ENCODE measurements at regions not wholly inside any gene's neighbourhood (a gene's known extent, or its start where the extent isn't known, plus 50 kb on each side); places are given as distances from the start of the nearest gene placed in this dataset. TPM values are rescaled to one million over a fixed set of nuclear protein-coding genes. Genes with fewer than 3 reads are reported as not detected.

DNA sequence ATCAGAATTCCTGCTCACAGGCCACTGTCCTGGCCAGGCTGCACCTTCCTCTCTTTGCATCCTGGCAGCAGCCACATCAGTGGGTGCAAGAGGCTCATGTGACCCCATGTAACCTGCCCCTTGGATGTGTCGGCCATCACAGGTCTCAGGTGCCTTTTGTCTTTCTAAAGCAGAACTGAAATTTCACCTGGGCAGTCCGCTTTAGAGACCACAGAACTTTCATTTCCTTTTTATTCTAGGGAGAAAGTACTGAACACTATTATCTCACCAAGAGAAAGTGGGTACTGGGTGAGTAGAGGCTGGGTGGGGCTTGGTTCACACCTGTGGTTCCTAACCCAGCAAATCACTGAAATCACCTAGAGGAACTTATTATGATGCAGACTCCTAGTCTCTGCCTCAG, 51.7 kb upstream of the NUP160 start:
- WGBS, 2 donors = 75 to 84% methylated on average over 2 of the region's 2 CpGs
- Histone ChIP-seq H3K27ac (no peak overlapping the region), H3K36me3 (no peaks in the 10 kb centered on the region), H3K27me3 (no peaks in the 10 kb centered on the region), H3K9me3 (no peaks in the 10 kb centered on the region), H3K4me1 (no peaks in the 10 kb centered on the region), H3K4me3 (replicated peaks in 1 of 3) (no peak overlapping the region)
- DNase-seq = no peak
- no peak for TF ChIP-seq POLR2A (IDR thresholded peaks at IDR 0.05)
- TF ChIP-seq, protein P1, sequence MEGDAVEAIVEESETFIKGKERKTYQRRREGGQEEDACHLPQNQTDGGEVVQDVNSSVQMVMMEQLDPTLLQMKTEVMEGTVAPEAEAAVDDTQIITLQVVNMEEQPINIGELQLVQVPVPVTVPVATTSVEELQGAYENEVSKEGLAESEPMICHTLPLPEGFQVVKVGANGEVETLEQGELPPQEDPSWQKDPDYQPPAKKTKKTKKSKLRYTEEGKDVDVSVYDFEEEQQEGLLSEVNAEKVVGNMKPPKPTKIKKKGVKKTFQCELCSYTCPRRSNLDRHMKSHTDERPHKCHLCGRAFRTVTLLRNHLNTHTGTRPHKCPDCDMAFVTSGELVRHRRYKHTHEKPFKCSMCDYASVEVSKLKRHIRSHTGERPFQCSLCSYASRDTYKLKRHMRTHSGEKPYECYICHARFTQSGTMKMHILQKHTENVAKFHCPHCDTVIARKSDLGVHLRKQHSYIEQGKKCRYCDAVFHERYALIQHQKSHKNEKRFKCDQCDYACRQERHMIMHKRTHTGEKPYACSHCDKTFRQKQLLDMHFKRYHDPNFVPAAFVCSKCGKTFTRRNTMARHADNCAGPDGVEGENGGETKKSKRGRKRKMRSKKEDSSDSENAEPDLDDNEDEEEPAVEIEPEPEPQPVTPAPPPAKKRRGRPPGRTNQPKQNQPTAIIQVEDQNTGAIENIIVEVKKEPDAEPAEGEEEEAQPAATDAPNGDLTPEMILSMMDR (IDR thresholded peaks at IDR 0.05) = no peak
- intact Hi-C loops (cut with DNase I) = no loop called here

Small RNA genes in the stretch of these regions (small RNA-seq; reads per million reads assigned to genes)
- not detected for gene AC023232.1
